Ectodermal cell (in vitro differentiated cells): ENCODE measurements at regions not wholly inside any gene's neighbourhood (a gene's known extent, or its start where the extent isn't known, plus 50 kb on each side); places are given as distances from the start of the nearest gene placed in this dataset.

Source experiments
- H3K27ac ChIP-seq: 2 replicates; pipeline ENCODE4 v1.7.0; 2013; ENCODE audit warnings: mild to moderate bottlenecking, low read depth, low read length; ENCODE audit not compliant: insufficient read depth, poor library complexity, severe bottlenecking
- H3K27me3 ChIP-seq: 2 replicates; pipeline ENCODE4 v1.7.0; 2013; ENCODE audit warnings: mild to moderate bottlenecking, low read length; ENCODE audit not compliant: insufficient read depth, control insufficient read depth, poor library complexity, severe bottlenecking
- H3K36me3 ChIP-seq: one replicate; pipeline ENCODE4 v1.7.0; 2013; ENCODE audit warnings: low read length; ENCODE audit not compliant: control insufficient read depth, insufficient read depth
- H3K4me1 ChIP-seq: one replicate; pipeline ENCODE4 v1.7.0; 2013; ENCODE audit warnings: low read length; ENCODE audit not compliant: control insufficient read depth, insufficient read depth
- H3K4me3 ChIP-seq: 2 replicates; pipeline ENCODE4 v1.7.0; 2013; ENCODE audit warnings: low read depth, low read length, control low read depth; ENCODE audit not compliant: insufficient read depth
- H3K9me3 ChIP-seq: 2 replicates; pipeline ENCODE4 v1.7.0; 2013; ENCODE audit warnings: mild to moderate bottlenecking, low read length, moderate library complexity; ENCODE audit not compliant: control insufficient read depth
- WGBS, 2 experiments: methylation state at CpG; one replicate each; pipeline ENCODE4 v1.1.7; 2013; ENCODE audit warnings: missing lambda C conversion rate in 2 of 2; 5-methylcytosine and 5-hydroxymethylcytosine counted together

DNA sequence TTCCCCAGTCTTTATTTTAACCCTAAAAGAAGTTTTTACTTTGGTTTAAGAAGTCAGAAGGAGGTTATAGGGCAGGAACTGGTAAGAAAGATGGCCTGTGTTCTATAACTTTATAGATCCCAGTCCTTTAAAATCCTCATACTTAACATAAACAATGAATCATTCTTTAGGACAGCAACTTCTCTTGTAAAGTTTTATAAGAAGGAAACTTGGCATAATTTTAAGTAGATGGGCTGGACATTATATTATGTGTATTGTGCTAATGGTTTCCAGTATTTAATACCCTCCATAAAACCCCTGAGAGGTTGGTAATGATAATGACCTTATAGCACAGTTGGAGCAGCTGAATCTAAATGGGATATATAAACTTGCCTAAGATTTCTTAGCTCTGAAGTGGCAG, 247.2 kb downstream of the FAM170A start:
- Histone ChIP-seq H3K27ac (no peak overlapping the region), H3K4me3 (no peak overlapping the region), H3K36me3 (no peaks in the 10 kb centered on the region), H3K4me1 (no peaks in the 10 kb centered on the region), H3K9me3 (no peaks in the 10 kb centered on the region), H3K27me3 (no peaks in the 10 kb centered on the region)

DNA sequence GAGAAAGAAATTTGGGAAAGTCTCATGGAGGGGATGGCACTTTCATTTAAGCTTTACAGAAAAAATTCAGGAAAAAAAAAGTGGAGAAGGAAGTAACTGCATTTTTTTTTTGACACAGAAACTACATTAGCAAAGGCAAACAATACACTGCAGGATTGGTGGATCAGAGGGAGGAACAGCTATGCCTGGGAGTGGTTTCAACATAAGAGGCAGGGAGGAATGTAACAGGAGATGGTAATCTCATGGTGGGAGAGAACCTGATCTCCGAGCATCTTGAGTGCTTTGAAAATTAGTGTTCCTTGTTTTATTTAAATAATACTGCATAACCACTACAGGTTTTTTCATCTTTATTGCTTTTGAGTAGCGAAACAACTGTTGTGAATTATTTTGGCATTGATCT, 249.4 kb downstream of the FAM170A start:
- H3K9me3 ChIP-seq: no peaks in the 10 kb centered on the region
- H3K27ac ChIP-seq: no peak overlapping the region
- no peaks in the 10 kb centered on the region for H3K36me3 ChIP-seq
- H3K27me3 ChIP-seq: no peaks in the 10 kb centered on the region
- H3K4me1 ChIP-seq: no peaks in the 10 kb centered on the region
- WGBS, 2 experiments: no CpG with 5 or more reads among the region's 2 CpGs
- no peak overlapping the region for H3K4me3 ChIP-seq

- H3K27ac ChIP-seq: no peak overlapping the region
- 100% methylated on average over 2 of the region's 2 CpGs; no CpG with 5 or more reads in 1 of the 2 experiments for WGBS, 2 experiments
Measured at GRCh38 chr5:119879446-119879845, 250.1 kb downstream of the FAM170A start.

GRCh38 chr5:119895066-119895465, 265.7 kb downstream of the FAM170A start:
- Histone ChIP-seq H3K27ac (no peak overlapping the region), H3K9me3 (no peaks in the 10 kb centered on the region)
- 47 to 48% methylated on average over 2 of the region's 2 CpGs for WGBS, 2 experiments

More at GRCh38 chr5:119879446-119879845, 250.1 kb downstream of the FAM170A start:
- Histone ChIP-seq H3K36me3 (no peaks in the 10 kb centered on the region), H3K4me1 (no peaks in the 10 kb centered on the region), H3K9me3 (no peaks in the 10 kb centered on the region), H3K27me3 (no peaks in the 10 kb centered on the region), H3K4me3 (no peak overlapping the region)

DNA sequence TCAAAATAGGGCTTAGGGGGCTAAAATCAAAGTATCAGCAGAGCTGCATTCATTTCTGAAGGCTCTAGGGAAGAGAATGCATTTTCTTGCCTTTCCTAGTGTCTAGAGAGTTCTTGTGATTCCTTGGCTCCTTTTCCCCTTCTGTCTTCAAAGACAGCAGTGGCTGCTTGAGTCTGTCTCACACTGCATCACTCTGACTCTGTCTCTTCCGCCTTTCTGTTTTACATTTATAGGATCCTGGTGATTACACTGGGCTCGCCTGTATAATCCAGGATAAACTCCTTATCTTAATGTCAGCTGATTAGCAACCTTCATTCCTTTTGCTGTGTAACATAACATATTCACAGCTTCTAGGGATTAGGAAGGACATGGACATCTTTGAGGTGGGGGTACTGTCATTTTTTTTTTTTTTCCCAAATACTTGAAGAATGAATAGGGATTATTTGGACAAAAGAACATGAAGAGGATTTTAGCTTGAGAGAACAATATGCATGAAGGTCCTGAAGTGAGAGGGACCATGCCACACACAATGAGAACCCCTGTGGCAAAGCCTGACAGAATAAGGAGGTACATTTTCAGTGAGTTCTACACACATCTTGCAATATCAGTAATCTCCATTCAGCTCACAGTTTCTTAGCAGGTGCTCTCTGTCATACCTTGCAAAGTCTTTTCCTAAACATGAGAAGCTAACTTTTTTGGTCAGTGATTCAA, 267.6 kb downstream of the FAM170A start:
- H3K4me1 ChIP-seq: no peaks in the 10 kb centered on the region
- no peak overlapping the region for H3K27ac ChIP-seq
- WGBS, 2 experiments: 69 to 92% methylated on average over 2 of the region's 2 CpGs

More at GRCh38 chr5:119895066-119895465, 265.7 kb downstream of the FAM170A start:
- no peaks in the 10 kb centered on the region for H3K4me1 ChIP-seq
- no peaks in the 10 kb centered on the region for H3K36me3 ChIP-seq
- H3K27me3 ChIP-seq: no peaks in the 10 kb centered on the region
- H3K4me3 ChIP-seq: no peak overlapping the region

GRCh38 chr5:119897537-119898370, 268.4 kb downstream of the FAM170A start:
- H3K36me3 ChIP-seq: no peaks in the 10 kb centered on the region
- 90 to 94% methylated on average over 6 of the region's 6 CpGs for WGBS, 2 experiments
- H3K27me3 ChIP-seq: no peaks in the 10 kb centered on the region
- no peaks in the 10 kb centered on the region for H3K9me3 ChIP-seq
- no peaks in the 10 kb centered on the region for H3K4me1 ChIP-seq
- no peak overlapping the region for H3K27ac ChIP-seq
- H3K4me3 ChIP-seq: no peak overlapping the region

More for the DNA sequence above, 267.6 kb downstream of the FAM170A start:
- Histone ChIP-seq H3K9me3 (no peaks in the 10 kb centered on the region), H3K4me3 (no peak overlapping the region), H3K36me3 (no peaks in the 10 kb centered on the region), H3K27me3 (no peaks in the 10 kb centered on the region)

GRCh38 chr5:119899981-119900380, 270.6 kb downstream of the FAM170A start:
- Histone ChIP-seq H3K27me3 (no peaks in the 10 kb centered on the region), H3K4me1 (no peaks in the 10 kb centered on the region), H3K36me3 (no peaks in the 10 kb centered on the region), H3K9me3 (no peaks in the 10 kb centered on the region), H3K27ac (no peak overlapping the region), H3K4me3 (no peak overlapping the region)
- 50% methylated on average over 2 of the region's 2 CpGs for WGBS, 2 experiments

DNA sequence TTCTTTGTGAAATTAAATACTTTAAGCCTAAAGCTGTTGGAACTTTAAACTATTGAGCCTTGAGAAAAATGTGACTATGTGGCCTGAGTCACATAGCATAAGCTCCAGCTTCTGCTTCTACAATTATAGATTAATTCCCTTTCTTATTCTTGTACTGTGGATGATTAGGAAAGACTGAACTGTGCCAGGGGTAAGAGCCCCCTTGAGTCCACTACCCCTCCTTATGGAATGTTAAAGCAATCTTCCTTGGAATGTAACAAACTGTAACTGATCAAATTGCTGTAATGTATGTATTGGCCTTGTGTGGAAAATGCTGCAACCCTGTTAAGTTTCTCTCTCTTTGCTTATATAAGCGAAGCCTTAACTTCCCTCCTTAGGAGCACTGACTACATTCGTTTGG, 273.2 kb downstream of the FAM170A start:
- 94% methylated on average over 2 of the region's 2 CpGs; no CpG with 5 or more reads in 1 of the 2 experiments for WGBS, 2 experiments
- Histone ChIP-seq H3K27ac (no peak overlapping the region), H3K9me3 (no peaks in the 10 kb centered on the region), H3K4me1 (no peaks in the 10 kb centered on the region), H3K36me3 (no peaks in the 10 kb centered on the region), H3K4me3 (no peak overlapping the region), H3K27me3 (no peaks in the 10 kb centered on the region)

GRCh38 chr5:119913425-119913824, 284.1 kb downstream of the FAM170A start:
- no peaks in the 10 kb centered on the region for H3K27me3 ChIP-seq
- H3K9me3 ChIP-seq: no peaks in the 10 kb centered on the region
- H3K36me3 ChIP-seq: no peaks in the 10 kb centered on the region
- H3K4me3 ChIP-seq: no peak overlapping the region
- H3K27ac ChIP-seq: no peak overlapping the region
- H3K4me1 ChIP-seq: no peaks in the 10 kb centered on the region
- WGBS, 2 experiments: 59 to 67% methylated on average over 3 of the region's 3 CpGs

- 100% methylated on average over 1 of the region's 1 CpG for WGBS, 2 experiments
- no peak overlapping the region for H3K27ac ChIP-seq
- no peaks in the 10 kb centered on the region for H3K4me1 ChIP-seq
- H3K4me3 ChIP-seq: no peak overlapping the region
- no peaks in the 10 kb centered on the region for H3K36me3 ChIP-seq
- no peaks in the 10 kb centered on the region for H3K27me3 ChIP-seq
- no peaks in the 10 kb centered on the region for H3K9me3 ChIP-seq
Measured at GRCh38 chr5:119919279-119919678, 289.9 kb downstream of the FAM170A start.
